ENCODE measurements at regions not wholly inside any gene's neighbourhood (a gene's known extent, or its start where the extent isn't known, plus 50 kb on each side); places are given as distances from the start of the nearest gene placed in this dataset.
"Not testable (repeated sequence)": the region's sequence is repeated elsewhere in the genome, so short reads cannot be mapped to it uniquely, and the experiment has no call there.

DNA sequence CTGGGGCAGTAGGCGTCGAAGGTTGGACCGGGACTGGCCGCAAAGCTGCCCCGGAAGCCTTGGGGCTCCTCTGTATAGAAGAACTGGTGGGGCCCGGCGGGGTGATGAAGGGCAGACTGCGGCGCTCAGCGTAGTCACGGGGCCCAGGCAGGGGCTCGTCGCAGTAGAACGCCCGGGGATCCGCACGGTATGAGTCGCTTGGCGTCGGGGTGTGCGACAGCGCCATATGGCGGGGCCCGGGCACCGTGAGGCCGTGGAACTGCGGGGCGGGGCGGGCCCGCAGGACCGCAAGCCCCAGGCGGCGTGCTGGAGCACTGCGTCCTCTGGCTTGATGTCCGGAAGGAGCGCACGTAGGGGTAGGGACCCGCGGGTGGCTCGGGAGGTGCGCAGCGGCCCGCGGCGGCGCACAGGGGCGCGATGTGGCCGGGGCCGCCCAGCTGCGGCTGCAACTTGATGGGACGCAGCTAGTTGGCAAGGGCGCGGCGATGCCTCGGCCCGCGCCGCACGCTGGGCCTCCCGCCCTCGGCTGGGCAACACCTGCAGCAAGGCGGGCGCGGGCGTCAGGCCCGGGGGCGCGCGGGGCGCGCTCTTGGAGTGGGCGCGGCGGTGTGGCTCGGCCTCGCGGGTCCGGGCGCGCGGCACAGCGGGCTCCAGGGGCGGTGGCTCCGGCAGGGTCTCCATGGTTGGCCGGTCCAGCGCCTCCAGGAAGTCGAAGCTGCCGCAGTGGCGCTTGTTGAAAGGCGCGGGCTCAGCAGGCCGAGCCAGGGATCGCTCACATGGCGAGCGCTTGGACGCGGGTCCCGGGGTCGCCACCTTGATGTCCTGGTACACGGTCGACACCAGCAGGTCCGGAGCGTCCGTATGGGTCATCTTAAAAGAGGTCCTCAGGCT is 251.4 kb downstream of the ANKRD30B start:
- no peak for DNase-seq
- H2BK120ac ChIP-seq (ENCODE audit: low read depth, low read length), result no peak overlapping the region

GRCh38 chr18:15000119-15001037 is 252.4 kb downstream of the ANKRD30B start:
- H3K4me2 ChIP-seq (ENCODE audit: low read length), result not testable (repeated sequence)

More for the DNA sequence above, 251.4 kb downstream of the ANKRD30B start:
- no peaks in the 10 kb centered on the region for H3K4me1 ChIP-seq (ENCODE audit: control insufficient read depth, low read depth, low read length)
- no peak overlapping the region for H3K4ac ChIP-seq (ENCODE audit: low read depth, low read length)
- H2AK5ac ChIP-seq (ENCODE audit: low read length), result no peak overlapping the region
- H3K79me2 ChIP-seq (ENCODE audit: control insufficient read depth, insufficient read depth, low read length), result no peaks in the 10 kb centered on the region
- no CpG with 5 or more reads among the region's 105 CpGs for WGBS (ENCODE audit: extremely low coverage, insufficient coverage, low lambda C conversion rate)
- no peak overlapping the region for H3K4me3 ChIP-seq (ENCODE audit: low read length)
- no peak overlapping the region for H3K18ac ChIP-seq (ENCODE audit: low read length)
- no peak overlapping the region for H4K8ac ChIP-seq (ENCODE audit: low read depth, low read length)
- H3K36me3 ChIP-seq (ENCODE audit: control insufficient read depth, insufficient read depth, low read length), result no peaks in the 10 kb centered on the region
- H3K23ac ChIP-seq (ENCODE audit: low read length), result no peak overlapping the region
- no peak overlapping the region for H2BK15ac ChIP-seq (replicated peaks; ENCODE audit: low read depth)
- H3K27ac ChIP-seq (ENCODE audit: low read depth, low read length), result no peak overlapping the region
- H3K4me2 ChIP-seq (ENCODE audit: low read length), result no peak overlapping the region
- no peak overlapping the region for H4K5ac ChIP-seq (ENCODE audit: low read length)
- no peak overlapping the region for H3K9ac ChIP-seq (ENCODE audit: low read length)
- no peak overlapping the region for H3K56ac ChIP-seq (ENCODE audit: low read length)
- no peaks in the 10 kb centered on the region for H3K27me3 ChIP-seq (ENCODE audit: insufficient read depth, low read length, poor library complexity)
- H2BK5ac ChIP-seq (ENCODE audit: low read length), result no peak overlapping the region
- H3K79me1 ChIP-seq (ENCODE audit: low read length), result no peaks in the 10 kb centered on the region

DNA sequence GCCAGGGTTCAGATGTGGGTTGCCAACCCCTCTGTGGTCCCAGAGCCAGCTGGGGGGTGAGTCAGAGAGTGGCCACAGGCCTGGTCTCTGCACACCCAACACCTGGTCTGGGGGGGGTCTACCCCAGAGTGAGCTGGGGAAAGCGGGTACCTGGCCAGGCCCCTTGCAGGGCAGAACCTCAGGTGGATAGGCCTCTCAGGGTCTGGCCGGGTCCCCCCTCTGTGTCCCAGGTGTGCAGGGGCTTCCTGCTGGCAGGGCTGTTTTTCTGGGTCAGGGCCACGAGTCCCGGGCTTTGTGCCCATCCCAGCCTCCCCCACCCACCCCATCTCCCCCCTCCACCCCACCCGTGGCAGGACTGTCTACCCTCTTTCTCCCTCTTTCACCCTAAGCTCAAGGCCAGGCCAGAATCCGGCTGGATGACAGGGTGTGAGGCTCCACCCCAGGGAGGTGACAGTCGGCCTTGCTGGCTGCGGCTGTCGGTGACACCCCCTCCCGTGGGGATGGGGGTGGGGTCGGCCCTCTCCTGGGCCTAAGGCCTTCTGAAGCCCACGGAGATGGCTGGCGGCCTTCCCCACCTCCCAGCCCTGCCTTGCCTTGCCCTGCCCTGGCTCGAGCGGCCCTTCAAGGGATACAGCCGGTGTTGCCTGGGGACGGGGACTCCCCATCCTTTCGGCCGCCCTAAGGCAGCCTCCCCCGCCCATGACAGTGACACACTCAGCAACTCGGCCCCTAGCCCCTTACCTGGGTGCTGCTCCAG is 253.2 kb downstream of the ANKRD30B start:
- H2BK120ac ChIP-seq (ENCODE audit: low read depth, low read length); H3K4me1 ChIP-seq (ENCODE audit: control insufficient read depth, low read depth, low read length); DNase-seq; H3K23ac ChIP-seq (ENCODE audit: low read length); H3K4me2 ChIP-seq (ENCODE audit: low read length); H3K79me2 ChIP-seq (ENCODE audit: control insufficient read depth, insufficient read depth, low read length); H2AK5ac ChIP-seq (ENCODE audit: low read length); H4K5ac ChIP-seq (ENCODE audit: low read length); H2BK15ac ChIP-seq (replicated peaks; ENCODE audit: low read depth); H3K27ac ChIP-seq (ENCODE audit: low read depth, low read length); H3K27me3 ChIP-seq (ENCODE audit: insufficient read depth, low read length, poor library complexity); H3K4ac ChIP-seq (ENCODE audit: low read depth, low read length); H2BK5ac ChIP-seq (ENCODE audit: low read length); H3K18ac ChIP-seq (ENCODE audit: low read length); H3K9ac ChIP-seq (ENCODE audit: low read length); H3K36me3 ChIP-seq (ENCODE audit: control insufficient read depth, insufficient read depth, low read length); H4K8ac ChIP-seq (ENCODE audit: low read depth, low read length); H3K79me1 ChIP-seq (ENCODE audit: low read length); H3K4me3 ChIP-seq (ENCODE audit: low read length); H3K56ac ChIP-seq (ENCODE audit: low read length): not testable (repeated sequence)
- WGBS (ENCODE audit: extremely low coverage, insufficient coverage, low lambda C conversion rate), result no CpG with 5 or more reads among the region's 21 CpGs

More at GRCh38 chr18:15000119-15001037, 252.4 kb downstream of the ANKRD30B start:
- not testable (repeated sequence) for H2BK15ac ChIP-seq (replicated peaks; ENCODE audit: low read depth); H3K18ac ChIP-seq (ENCODE audit: low read length); H3K9ac ChIP-seq (ENCODE audit: low read length); H3K56ac ChIP-seq (ENCODE audit: low read length); H3K4me1 ChIP-seq (ENCODE audit: control insufficient read depth, low read depth, low read length); H4K5ac ChIP-seq (ENCODE audit: low read length); DNase-seq; H4K8ac ChIP-seq (ENCODE audit: low read depth, low read length); H2BK120ac ChIP-seq (ENCODE audit: low read depth, low read length); H3K79me1 ChIP-seq (ENCODE audit: low read length); H3K27ac ChIP-seq (ENCODE audit: low read depth, low read length); H3K4me3 ChIP-seq (ENCODE audit: low read length); H3K79me2 ChIP-seq (ENCODE audit: control insufficient read depth, insufficient read depth, low read length); H3K36me3 ChIP-seq (ENCODE audit: control insufficient read depth, insufficient read depth, low read length); H3K4ac ChIP-seq (ENCODE audit: low read depth, low read length); H2BK5ac ChIP-seq (ENCODE audit: low read length); H2AK5ac ChIP-seq (ENCODE audit: low read length); H3K23ac ChIP-seq (ENCODE audit: low read length); H3K27me3 ChIP-seq (ENCODE audit: insufficient read depth, low read length, poor library complexity)
- no CpG with 5 or more reads among the region's 54 CpGs for WGBS (ENCODE audit: extremely low coverage, insufficient coverage, low lambda C conversion rate)

DNA sequence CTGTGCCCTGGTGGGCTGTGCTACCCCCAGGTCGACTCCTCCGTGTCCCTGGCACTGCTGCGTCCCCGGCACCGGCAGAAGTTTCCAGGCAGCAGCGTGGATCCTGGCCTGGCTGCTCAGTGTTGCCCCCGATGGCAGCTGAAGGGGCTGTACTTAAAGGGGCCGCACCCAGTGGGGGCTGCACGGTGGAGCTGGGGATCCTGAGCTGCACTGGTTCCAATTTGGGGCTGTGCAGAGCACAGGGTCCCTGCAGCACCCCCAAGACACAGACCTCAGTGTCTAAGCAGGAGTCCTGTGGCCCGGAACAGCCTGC is 253.8 kb downstream of the ANKRD30B start:
- H3K79me2 ChIP-seq (ENCODE audit: control insufficient read depth, insufficient read depth, low read length); H3K79me1 ChIP-seq (ENCODE audit: low read length); H3K18ac ChIP-seq (ENCODE audit: low read length); H3K4me3 ChIP-seq (ENCODE audit: low read length); H2BK5ac ChIP-seq (ENCODE audit: low read length); H3K9ac ChIP-seq (ENCODE audit: low read length); H3K56ac ChIP-seq (ENCODE audit: low read length); H4K5ac ChIP-seq (ENCODE audit: low read length); H3K27ac ChIP-seq (ENCODE audit: low read depth, low read length); H2AK5ac ChIP-seq (ENCODE audit: low read length); H3K4me1 ChIP-seq (ENCODE audit: control insufficient read depth, low read depth, low read length); H4K8ac ChIP-seq (ENCODE audit: low read depth, low read length); DNase-seq; H3K23ac ChIP-seq (ENCODE audit: low read length); H2BK15ac ChIP-seq (replicated peaks; ENCODE audit: low read depth); H3K27me3 ChIP-seq (ENCODE audit: insufficient read depth, low read length, poor library complexity); H2BK120ac ChIP-seq (ENCODE audit: low read depth, low read length); H3K4me2 ChIP-seq (ENCODE audit: low read length); H3K4ac ChIP-seq (ENCODE audit: low read depth, low read length); H3K36me3 ChIP-seq (ENCODE audit: control insufficient read depth, insufficient read depth, low read length): not testable (repeated sequence)
- no CpG with 5 or more reads among the region's 10 CpGs for WGBS (ENCODE audit: extremely low coverage, insufficient coverage, low lambda C conversion rate)

DNA sequence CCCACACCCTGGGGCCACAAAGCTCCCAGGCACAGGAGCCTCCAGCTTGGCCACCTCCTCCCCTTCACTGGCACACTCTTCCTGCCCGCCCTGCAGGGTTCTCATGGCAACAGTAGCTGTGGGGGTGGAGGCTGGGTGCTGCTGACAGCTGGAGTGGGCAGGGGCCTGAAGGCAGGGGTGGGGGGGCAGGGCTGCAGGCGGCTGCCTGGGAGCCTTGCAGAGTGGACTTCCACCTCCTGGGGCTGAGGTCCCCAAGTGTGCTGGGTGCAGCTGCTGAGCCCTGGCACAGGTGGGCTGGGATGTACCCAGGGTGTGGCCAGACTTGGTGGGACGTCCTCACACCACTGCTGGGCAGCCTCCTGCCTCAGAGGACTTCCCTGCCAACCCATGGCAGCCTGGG is 254.8 kb downstream of the ANKRD30B start:
- no CpG with 5 or more reads among the region's 3 CpGs for WGBS (ENCODE audit: extremely low coverage, insufficient coverage, low lambda C conversion rate)
- not testable (repeated sequence) for H3K4ac ChIP-seq (ENCODE audit: low read depth, low read length); H2AK5ac ChIP-seq (ENCODE audit: low read length); H2BK5ac ChIP-seq (ENCODE audit: low read length); H3K56ac ChIP-seq (ENCODE audit: low read length); H3K36me3 ChIP-seq (ENCODE audit: control insufficient read depth, insufficient read depth, low read length); H3K9ac ChIP-seq (ENCODE audit: low read length); H3K18ac ChIP-seq (ENCODE audit: low read length); H2BK120ac ChIP-seq (ENCODE audit: low read depth, low read length); H3K4me1 ChIP-seq (ENCODE audit: control insufficient read depth, low read depth, low read length); H2BK15ac ChIP-seq (replicated peaks; ENCODE audit: low read depth); H3K27ac ChIP-seq (ENCODE audit: low read depth, low read length); H4K8ac ChIP-seq (ENCODE audit: low read depth, low read length); H3K79me2 ChIP-seq (ENCODE audit: control insufficient read depth, insufficient read depth, low read length); H3K4me2 ChIP-seq (ENCODE audit: low read length); H3K27me3 ChIP-seq (ENCODE audit: insufficient read depth, low read length, poor library complexity); H3K79me1 ChIP-seq (ENCODE audit: low read length); H3K4me3 ChIP-seq (ENCODE audit: low read length); H4K5ac ChIP-seq (ENCODE audit: low read length); H3K23ac ChIP-seq (ENCODE audit: low read length); DNase-seq

Measured in mesendoderm (in vitro differentiated cells).